ENCODE measurements at regions not wholly inside any gene's neighbourhood (a gene's known extent, or its start where the extent isn't known, plus 50 kb on each side); places are given as distances from the start of the nearest gene placed in this dataset.

GRCh38 chr3:112412494-112412893, 79.5 kb downstream of the CD200 start:
- H3K27me3 Mint-ChIP-seq: no peaks in the 10 kb centered on the region
- H3K4me3 Mint-ChIP-seq: peak overlapping the region in 1 of 2 donors; percentile 62
- peaks cover 8 to 13% of the 10 kb centered on the region in 2 donors for H3K9me3 Mint-ChIP-seq
- no peak for DNase-seq
- no peak overlapping the region for H3K27ac Mint-ChIP-seq
- ATAC-seq (replicated peaks): no peak
- H3K36me3 Mint-ChIP-seq: peaks cover 10 to 25% of the 10 kb centered on the region in 2 donors
- peaks cover 36 to 54% of the 10 kb centered on the region in 2 donors for H3K4me1 Mint-ChIP-seq

GRCh38 chr3:112413074-112413473, 80.1 kb downstream of the CD200 start:
- Mint-ChIP-seq H3K27me3 (no peaks in the 10 kb centered on the region), H3K27ac (peak overlapping the region; percentile 90), H3K4me3 (peak overlapping the region; percentile 14 to 62), H3K4me1 (peaks cover 32 to 48% of the 10 kb centered on the region in 2 donors), H3K9me3 (peaks cover 8 to 13% of the 10 kb centered on the region in 2 donors), H3K36me3 (peaks cover 10 to 25% of the 10 kb centered on the region in 2 donors)
- DNase-seq (no peak), ATAC-seq (replicated peaks) (peak; percentile 16 to 58)

GRCh38 chr3:112413722-112414121, 80.8 kb downstream of the CD200 start:
- H3K27ac Mint-ChIP-seq: peak overlapping the region; percentile 90
- H3K4me3 Mint-ChIP-seq: no peak overlapping the region

More at GRCh38 chr3:112413722-112414121, 80.8 kb downstream of the CD200 start:
- Mint-ChIP-seq H3K9me3 (peaks cover 8 to 13% of the 10 kb centered on the region in 2 donors), H3K36me3 (peaks cover 10 to 26% of the 10 kb centered on the region in 2 donors), H3K4me1 (peaks cover 29 to 42% of the 10 kb centered on the region in 2 donors), H3K27me3 (no peaks in the 10 kb centered on the region)
- ATAC-seq (replicated peaks) (no peak), DNase-seq (no peak)

Data from stimulated activated naive B cell treated with anti-CD40 and anti-IgM and Interleukin-4, amounts not matched to agents 10 μg/mL and 1 μg/mL and 100 μg/mL, for 72 hours (primary cell).